Vagina (tissue), 2 donors: ENCODE measurements at regions not wholly inside any gene's neighbourhood (a gene's known extent, or its start where the extent isn't known, plus 50 kb on each side); places are given as distances from the start of the nearest gene placed in this dataset.

Experiments used
- DNase-seq, 2 donors: peaks; one replicate each; pipeline ENCODE4 v3.0.0-alpha.2; 2017; ENCODE audit errors: extremely low spot score in 2 of 2
- H3K27ac ChIP-seq: fragments of 200-600 bp; sonication (generic); one replicate; pipeline ENCODE4 v1.5.1; 2019
- H3K27me3 ChIP-seq: fragments of 200-600 bp; sonication (generic); one replicate; pipeline ENCODE4 v1.5.1; 2019
- H3K36me3 ChIP-seq, 2 donors: fragments of 200-600 bp; sonication (generic); one replicate each; pipeline ENCODE4 v1.5.1; 2017 to 2019
- H3K4me1 ChIP-seq: fragments of 200-600 bp; sonication (generic); one replicate; pipeline ENCODE4 v1.5.1; 2019
- H3K4me3 ChIP-seq, 2 donors: fragments of 200-600 bp; sonication (generic); 1 replicate in 1 of 2; 2 replicates in 1 of 2; pipeline ENCODE4 v1.5.1; 2016 to 2019
- H3K9me3 ChIP-seq: fragments of 200-600 bp; sonication (generic); one replicate; pipeline ENCODE4 v1.5.1; 2019
- CTCF ChIP-seq, 3 experiments: fragments of 450-650 bp in 2 of 3; fragments of 200-600 bp in 1 of 3; sonication (generic) in 1 of 3; IDR thresholded peaks; one replicate each; pipeline ENCODE4 v1.5.1; 2017 to 2019; ENCODE audit warnings: antibody characterized with exemption in 3 of 3, mild to moderate bottlenecking in 2 of 3, moderate library complexity in 2 of 3
- POLR2A ChIP-seq, 2 donors: fragments of 450-650 bp; IDR thresholded peaks; one replicate each; pipeline ENCODE4 v1.6.1; 2017; ENCODE audit warnings: antibody characterized with exemption in 2 of 2, mild to moderate bottlenecking in 2 of 2, moderate library complexity in 2 of 2
- POLR2AphosphoS5 ChIP-seq, 2 donors: sonication (generic); formaldehyde crosslinking; IDR thresholded peaks; one replicate each; pipeline ENCODE4 v1.9.0; 2017; ENCODE audit warnings: antibody characterized with exemption in 2 of 2, mild to moderate bottlenecking in 2 of 2, low read depth in 1 of 2; ENCODE audit not compliant: insufficient read depth in 1 of 2
- intact Hi-C: fragments of 100-400 bp; cut with DNase I; formaldehyde crosslinking; loops from one replicate; pipeline ENCODE4 v1.15.1; 2023

GRCh38 chr1:4119516-4120220 is 219.6 kb upstream of the C1orf174 start:
- Histone ChIP-seq H3K27me3 (no peaks in the 10 kb centered on the region), H3K27ac (no peak overlapping the region), H3K36me3 (no peaks in the 10 kb centered on the region), H3K4me1 (no peaks in the 10 kb centered on the region), H3K9me3 (no peaks in the 10 kb centered on the region), H3K4me3 (no peak overlapping the region)
- DNase-seq, result no peak
- intact Hi-C loops, result no loop called here
- no peak for TF ChIP-seq POLR2AphosphoS5 (IDR thresholded peaks at IDR 0.05; ENCODE audit: insufficient read depth in 1 of 2, low read depth in 1 of 2)
- TF ChIP-seq POLR2A (IDR thresholded peaks at IDR 0.05), result no peak
- TF ChIP-seq CTCF (IDR thresholded peaks at IDR 0.05), result no peak

GRCh38 chr1:4120557-4121292 is 220.7 kb upstream of the C1orf174 start:
- Histone ChIP-seq H3K9me3 (no peaks in the 10 kb centered on the region), H3K4me1 (no peaks in the 10 kb centered on the region), H3K27me3 (no peaks in the 10 kb centered on the region), H3K27ac (no peak overlapping the region), H3K4me3 (no peak overlapping the region), H3K36me3 (no peaks in the 10 kb centered on the region)
- TF ChIP-seq POLR2AphosphoS5 (IDR thresholded peaks at IDR 0.05; ENCODE audit: insufficient read depth in 1 of 2, low read depth in 1 of 2), result no peak
- no peak for TF ChIP-seq CTCF (IDR thresholded peaks at IDR 0.05)
- TF ChIP-seq POLR2A (IDR thresholded peaks at IDR 0.05), result no peak
- no peak for DNase-seq
- intact Hi-C loops, result no loop called here

GRCh38 chr1:4121293-4121684 is 221.2 kb upstream of the C1orf174 start:
- no peak for TF ChIP-seq POLR2AphosphoS5 (IDR thresholded peaks at IDR 0.05; ENCODE audit: insufficient read depth in 1 of 2, low read depth in 1 of 2)
- TF ChIP-seq CTCF (IDR thresholded peaks at IDR 0.05), result no peak
- TF ChIP-seq POLR2A (IDR thresholded peaks at IDR 0.05), result no peak
- Histone ChIP-seq H3K27me3 (no peaks in the 10 kb centered on the region), H3K36me3 (no peaks in the 10 kb centered on the region), H3K27ac (no peak overlapping the region), H3K4me1 (no peaks in the 10 kb centered on the region), H3K9me3 (no peaks in the 10 kb centered on the region), H3K4me3 (no peak overlapping the region)
- intact Hi-C loops, result no loop called here
- DNase-seq, result no peak

- intact Hi-C loops, result no loop called here
- Histone ChIP-seq H3K27me3 (no peaks in the 10 kb centered on the region), H3K4me1 (no peaks in the 10 kb centered on the region), H3K9me3 (no peaks in the 10 kb centered on the region), H3K4me3 (no peak overlapping the region), H3K27ac (no peak overlapping the region), H3K36me3 (no peaks in the 10 kb centered on the region)
- TF ChIP-seq POLR2AphosphoS5 (IDR thresholded peaks at IDR 0.05; ENCODE audit: insufficient read depth in 1 of 2, low read depth in 1 of 2) (no peak), POLR2A (IDR thresholded peaks at IDR 0.05) (no peak), CTCF (IDR thresholded peaks at IDR 0.05) (no peak)
- DNase-seq, result no peak
Observed at GRCh38 chr1:4121834-4122512, 221.9 kb upstream of the C1orf174 start.
